ENCODE measurements at regions not wholly inside any gene's neighbourhood (a gene's known extent, or its start where the extent isn't known, plus 50 kb on each side); places are given as distances from the start of the nearest gene placed in this dataset.

GRCh38 chr3:174462916-174463315 is 396.2 kb upstream of the NAALADL2 start:
- H3K27ac ChIP-seq (ENCODE audit: control insufficient read depth, insufficient read depth): no peak overlapping the region
- in situ Hi-C loops (cut with MboI) (no loop called here), intact Hi-C loops (cut with micrococcal nuclease; ENCODE audit: unreplicated experiment) (no loop called here)
- no peak overlapping the region for H3K4me2 ChIP-seq (ENCODE audit: control insufficient read depth, insufficient read depth)
- no peak overlapping the region for H2AFZ ChIP-seq (ENCODE audit: control insufficient read depth, low read depth, low read length)
- H3K4me1 ChIP-seq (ENCODE audit: control insufficient read depth, insufficient read depth, low read length): no peaks in the 10 kb centered on the region
- SMC1A ChIA-PET (ENCODE audit: uncharacterized antibody, unreplicated experiment): no interaction called here
- no peak overlapping the region for H3K4me3 ChIP-seq
- H4K20me1 ChIP-seq (ENCODE audit: control insufficient read depth, insufficient read depth): no peaks in the 10 kb centered on the region
- H3K9ac ChIP-seq (ENCODE audit: control insufficient read depth, insufficient read depth, low read length): no peak overlapping the region
- H3K79me2 ChIP-seq (ENCODE audit: control insufficient read depth, insufficient read depth, low read length): no peaks in the 10 kb centered on the region
- FAIRE-seq: no peak
- H3K36me3 ChIP-seq (ENCODE audit: control insufficient read depth in 2 of 2, insufficient read depth in 2 of 2, low read length in 1 of 2): no peaks in the 10 kb centered on the region
- POLR2A ChIA-PET: no interaction called here
- TF ChIP-seq NFXL1 (IDR thresholded peaks at IDR 0.05; ENCODE audit: borderline replicate concordance) (no peak), NRF1 (conservative IDR thresholded peaks at IDR 0.05; ENCODE audit: low read depth, low read length) (no peak), ZBTB4 (CRISPR knock-in tag; IDR thresholded peaks at IDR 0.05) (no peak), HDAC2 (IDR thresholded peaks at IDR 0.05) (no peak), RELA (IDR thresholded peaks at IDR 0.05; ENCODE audit: borderline replicate concordance, partially characterized antibody) (no peak), ZNF207 (IDR thresholded peaks at IDR 0.05; ENCODE audit: borderline replicate concordance) (no peak), SRF (IDR thresholded peaks at IDR 0.05; ENCODE audit: low read depth in 2 of 2, low read length in 2 of 2) (no peak), CTCF (IDR thresholded peaks at IDR 0.05 in 2 of 3, conservative IDR thresholded peaks at IDR 0.05 in 1 of 3; ENCODE audit: control insufficient read depth in 2 of 3, extremely low read depth in 1 of 3, insufficient read depth in 1 of 3, low read depth in 3 of 3, low read length in 3 of 3) (no peak), BRCA1 (IDR thresholded peaks at IDR 0.05; ENCODE audit: low read depth, low read length) (no peak), TAF1 (IDR thresholded peaks at IDR 0.05; ENCODE audit: borderline replicate concordance, low read depth, low read length) (no peak), ZSCAN29 (IDR thresholded peaks at IDR 0.05) (no peak), TCF3 (IDR thresholded peaks at IDR 0.05; ENCODE audit: borderline replicate concordance, insufficient read depth, low read depth, low read length) (no peak), NFYA (IDR thresholded peaks at IDR 0.05; ENCODE audit: borderline replicate concordance, low read depth, low read length) (no peak)
- CTCF ChIA-PET: no interaction called here
- no TSS peak for BruUV-seq (replicated peaks)
- H3K9me3 ChIP-seq (replicated peaks; ENCODE audit: control insufficient read depth, insufficient read depth, low read length): no peaks in the 10 kb centered on the region
- RAD21 ChIA-PET (ENCODE audit: unreplicated experiment): no interaction called here
- ATAC-seq: no peak
- H3K27me3 ChIP-seq (replicated peaks in 1 of 2; ENCODE audit: control insufficient read depth in 2 of 2, insufficient read depth in 2 of 2, low read length in 1 of 2): no peaks in the 10 kb centered on the region
- DNase-seq (ENCODE audit: low read depth, low spot score): no peak
